ENCODE measurements at regions not wholly inside any gene's neighbourhood (a gene's known extent, or its start where the extent isn't known, plus 50 kb on each side); places are given as distances from the start of the nearest gene placed in this dataset.

DNA sequence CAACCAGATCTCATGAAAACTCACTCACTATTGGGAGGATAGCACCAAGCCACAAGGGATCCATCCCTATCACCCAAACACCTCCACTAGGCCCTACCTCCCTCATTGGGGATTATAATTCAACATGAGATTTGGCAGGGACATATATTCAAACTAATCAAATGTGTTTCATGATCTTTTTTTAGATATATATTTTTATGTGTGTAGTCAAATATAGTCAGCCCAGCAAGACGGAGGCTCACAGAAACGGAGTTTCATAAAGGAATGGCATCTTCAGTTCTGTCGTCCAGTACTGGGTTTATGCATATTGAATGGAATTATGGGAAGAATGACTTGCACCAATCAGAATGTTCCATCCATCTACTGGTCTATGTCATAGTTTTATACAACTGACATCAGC lies 343.3 kb upstream of the KAZN start:
- TF ChIP-seq, protein P1, sequence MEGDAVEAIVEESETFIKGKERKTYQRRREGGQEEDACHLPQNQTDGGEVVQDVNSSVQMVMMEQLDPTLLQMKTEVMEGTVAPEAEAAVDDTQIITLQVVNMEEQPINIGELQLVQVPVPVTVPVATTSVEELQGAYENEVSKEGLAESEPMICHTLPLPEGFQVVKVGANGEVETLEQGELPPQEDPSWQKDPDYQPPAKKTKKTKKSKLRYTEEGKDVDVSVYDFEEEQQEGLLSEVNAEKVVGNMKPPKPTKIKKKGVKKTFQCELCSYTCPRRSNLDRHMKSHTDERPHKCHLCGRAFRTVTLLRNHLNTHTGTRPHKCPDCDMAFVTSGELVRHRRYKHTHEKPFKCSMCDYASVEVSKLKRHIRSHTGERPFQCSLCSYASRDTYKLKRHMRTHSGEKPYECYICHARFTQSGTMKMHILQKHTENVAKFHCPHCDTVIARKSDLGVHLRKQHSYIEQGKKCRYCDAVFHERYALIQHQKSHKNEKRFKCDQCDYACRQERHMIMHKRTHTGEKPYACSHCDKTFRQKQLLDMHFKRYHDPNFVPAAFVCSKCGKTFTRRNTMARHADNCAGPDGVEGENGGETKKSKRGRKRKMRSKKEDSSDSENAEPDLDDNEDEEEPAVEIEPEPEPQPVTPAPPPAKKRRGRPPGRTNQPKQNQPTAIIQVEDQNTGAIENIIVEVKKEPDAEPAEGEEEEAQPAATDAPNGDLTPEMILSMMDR (IDR thresholded peaks at IDR 0.05; ENCODE audit: insufficient read depth, low read length, poor library complexity, severe bottlenecking), result no peak
- TF ChIP-seq EZH2phosphoT487 (conservative IDR thresholded peaks at IDR 0.05; ENCODE audit: low read length), result no peak

All from SU-DHL-6 (cell line).